Liver (tissue), 8 donors: ENCODE measurements at regions not wholly inside any gene's neighbourhood (a gene's known extent, or its start where the extent isn't known, plus 50 kb on each side); places are given as distances from the start of the nearest gene placed in this dataset.

Experiments used
- DNase-seq: peaks from one replicate; pipeline ENCODE4 v3.0.0-alpha.2; 2017; ENCODE audit warnings: low spot score
- H3K27ac ChIP-seq, 2 donors: one replicate each; pipeline ENCODE4 v1.7.0; 2013; ENCODE audit warnings: inconsistent platforms in 2 of 2, low read length in 2 of 2, control low read depth in 1 of 2, low read depth in 1 of 2, mild to moderate bottlenecking in 1 of 2
- H3K27me3 ChIP-seq, 4 donors: one replicate each; pipeline versions ENCODE4 v1.6.1 to v1.7.0; 2013; ENCODE audit warnings: low read length in 3 of 4, inconsistent platforms in 1 of 4, mild to moderate bottlenecking in 1 of 4, moderate library complexity in 1 of 4; ENCODE audit not compliant: control insufficient read depth in 4 of 4, insufficient read depth in 4 of 4
- H3K36me3 ChIP-seq, 4 donors: one replicate each; pipeline versions ENCODE4 v1.6.1 to v1.7.0; 2013; ENCODE audit warnings: low read length in 3 of 4, mild to moderate bottlenecking in 3 of 4, low read depth in 1 of 4, moderate library complexity in 1 of 4; ENCODE audit not compliant: control insufficient read depth in 4 of 4, insufficient read depth in 3 of 4
- H3K4me1 ChIP-seq, 4 donors: one replicate each; pipeline versions ENCODE4 v1.6.1 to v1.7.0; 2013; ENCODE audit warnings: low read length in 3 of 4, mild to moderate bottlenecking in 3 of 4, moderate library complexity in 1 of 4; ENCODE audit not compliant: control insufficient read depth in 4 of 4, insufficient read depth in 4 of 4
- H3K4me3 ChIP-seq, 3 donors: one replicate each; pipeline versions ENCODE4 v1.6.1 to v1.7.0; 2013; ENCODE audit warnings: low read length in 3 of 3, control low read depth in 1 of 3, low read depth in 1 of 3, mild to moderate bottlenecking in 1 of 3
- H3K9ac ChIP-seq, 2 donors: one replicate each; pipeline ENCODE4 v1.7.0; 2013; ENCODE audit warnings: low read length in 2 of 2, mild to moderate bottlenecking in 2 of 2, moderate library complexity in 2 of 2, control low read depth in 1 of 2, low read depth in 1 of 2
- H3K9me3 ChIP-seq, 4 donors: one replicate each; pipeline versions ENCODE4 v1.6.1 to v1.7.0; 2013; ENCODE audit warnings: low read length in 3 of 4; ENCODE audit not compliant: control insufficient read depth in 4 of 4
- EGR1 ChIP-seq, 2 donors: IDR thresholded peaks; 2 replicates each; pipeline ENCODE4 v1.6.1; 2016 to 2018; ENCODE audit warnings: antibody characterized with exemption in 2 of 2, low read depth in 2 of 2
- FOXA1 ChIP-seq: IDR thresholded peaks from 2 replicates; pipeline ENCODE4 v1.6.1; 2016; ENCODE audit warnings: antibody characterized with exemption
- FOXA2 ChIP-seq: IDR thresholded peaks from 2 replicates; pipeline ENCODE4 v1.6.1; 2016; ENCODE audit warnings: antibody characterized with exemption
- GABPA ChIP-seq, 2 donors: IDR thresholded peaks in 1 of 2; conservative IDR thresholded peaks in 1 of 2; 2 replicates each; pipeline ENCODE4 v1.6.1; 2016; ENCODE audit warnings: antibody characterized with exemption in 2 of 2, mild to moderate bottlenecking in 1 of 2, moderate library complexity in 1 of 2
- HNF4A ChIP-seq, 2 donors: conservative IDR thresholded peaks; 2 replicates each; pipeline ENCODE4 v1.6.1; 2016; ENCODE audit warnings: antibody characterized with exemption in 2 of 2, mild to moderate bottlenecking in 2 of 2
- HNF4G ChIP-seq: IDR thresholded peaks from 2 replicates; pipeline ENCODE4 v1.6.1; 2016; ENCODE audit warnings: antibody characterized with exemption
- JUND ChIP-seq, 2 donors: IDR thresholded peaks; 2 replicates each; pipeline ENCODE4 v1.6.1; 2016; ENCODE audit warnings: antibody characterized with exemption in 2 of 2
- RAD21 ChIP-seq, 2 donors: IDR thresholded peaks; 2 replicates each; pipeline ENCODE4 v1.6.1; 2016; ENCODE audit warnings: antibody characterized with exemption in 2 of 2, mild to moderate bottlenecking in 2 of 2
- RXRA ChIP-seq, 2 donors: IDR thresholded peaks; 2 replicates each; pipeline ENCODE4 v1.6.1; 2017 to 2018; ENCODE audit warnings: antibody characterized with exemption in 2 of 2, mild to moderate bottlenecking in 1 of 2
- SP1 ChIP-seq: IDR thresholded peaks from 2 replicates; pipeline ENCODE4 v1.6.1; 2018; ENCODE audit warnings: antibody characterized with exemption, mild to moderate bottlenecking
- TAF1 ChIP-seq: conservative IDR thresholded peaks from 2 replicates; pipeline ENCODE4 v1.6.1; 2016; ENCODE audit warnings: antibody characterized with exemption, mild to moderate bottlenecking
- YY1 ChIP-seq: IDR thresholded peaks from 2 replicates; pipeline ENCODE4 v1.6.1; 2016; ENCODE audit warnings: antibody characterized with exemption, mild to moderate bottlenecking
- WGBS: extraction: QIAGEN DNeasy Blood & Tissue Kit; methylation state at CpG from one replicate; pipeline ENCODE4 v1.1.7; 2013; 5-methylcytosine and 5-hydroxymethylcytosine counted together
- TF ChIP-seq, protein P1 (sequence below): IDR thresholded peaks from 2 replicates; pipeline ENCODE4 v1.6.1; 2016; ENCODE audit warnings: antibody characterized with exemption
- TF ChIP-seq, protein P2 (sequence below): IDR thresholded peaks from 2 replicates; pipeline ENCODE4 v1.6.1; 2016; ENCODE audit warnings: antibody characterized with exemption
- TF ChIP-seq, protein P3 (sequence below): IDR thresholded peaks from 2 replicates; pipeline ENCODE4 v1.6.1; 2016; ENCODE audit warnings: antibody characterized with exemption, mild to moderate bottlenecking
- TF ChIP-seq, protein P4 (sequence below): fragments of 150-350 bp; IDR thresholded peaks from 2 replicates; pipeline ENCODE4 v1.5.1; 2017; ENCODE audit warnings: improper control_type of control experiment, low read depth, low read length; ENCODE audit not compliant: missing input control
- TF ChIP-seq, protein P5 (sequence below): IDR thresholded peaks from 2 replicates; pipeline ENCODE4 v1.6.1; 2016; ENCODE audit warnings: antibody characterized with exemption
- donor health status: healthy.
- donor health status: healthy.
- donor health status: healthy.
- donor health status: healthy.
- donor health status: healthy.

DNA sequence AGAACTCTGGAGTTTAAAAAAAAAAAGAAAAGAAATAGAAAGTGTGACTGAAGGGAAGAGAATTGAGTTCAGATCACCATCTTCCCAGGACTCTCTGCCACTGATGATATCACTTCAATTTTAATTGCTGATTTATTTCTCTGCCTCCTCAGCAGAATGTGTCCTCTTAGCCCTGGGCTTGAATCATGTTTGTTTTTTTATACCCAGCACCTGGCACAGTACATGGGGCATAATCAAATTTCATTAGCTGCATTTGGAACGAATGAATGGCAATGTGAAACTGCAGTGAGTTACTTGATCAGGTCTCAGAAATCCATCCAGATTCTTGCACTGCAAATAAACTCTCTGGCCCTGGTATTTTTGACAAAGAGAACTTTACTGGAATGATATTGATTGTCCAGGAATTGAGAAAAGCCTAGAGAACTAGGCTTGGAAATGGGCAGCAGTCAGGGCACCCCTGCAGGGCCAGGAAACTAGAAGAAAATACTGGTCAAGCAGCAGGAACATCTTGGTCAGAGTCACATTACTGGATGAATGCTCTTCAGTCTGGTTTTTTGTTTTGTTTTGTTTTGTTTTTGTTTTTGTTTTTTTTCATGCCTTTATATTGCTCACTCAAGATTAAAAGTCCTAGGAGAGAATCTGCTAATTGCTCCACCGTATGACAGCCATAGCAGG is 103.8 kb upstream of the FAM78B start:
- Histone ChIP-seq H3K27me3 (no peaks in the 10 kb centered on the region), H3K4me1 (no peaks in the 10 kb centered on the region), H3K9ac (no peak overlapping the region), H3K36me3 (no peaks in the 10 kb centered on the region), H3K27ac (no peak overlapping the region), H3K4me3 (no peak overlapping the region), H3K9me3 (no peaks in the 10 kb centered on the region)
- WGBS, result 60% methylated on average over 2 of the region's 2 CpGs
- TF ChIP-seq YY1 (no peak), RAD21 (IDR thresholded peaks at IDR 0.05) (no peak), TAF1 (no peak), EGR1 (IDR thresholded peaks at IDR 0.05; ENCODE audit: low read depth in 2 of 2) (no peak), SP1 (no peak), HNF4A (conservative IDR thresholded peaks at IDR 0.05) (no peak), HNF4G (no peak), JUND (IDR thresholded peaks at IDR 0.05) (no peak)
- TF ChIP-seq, protein P1, sequence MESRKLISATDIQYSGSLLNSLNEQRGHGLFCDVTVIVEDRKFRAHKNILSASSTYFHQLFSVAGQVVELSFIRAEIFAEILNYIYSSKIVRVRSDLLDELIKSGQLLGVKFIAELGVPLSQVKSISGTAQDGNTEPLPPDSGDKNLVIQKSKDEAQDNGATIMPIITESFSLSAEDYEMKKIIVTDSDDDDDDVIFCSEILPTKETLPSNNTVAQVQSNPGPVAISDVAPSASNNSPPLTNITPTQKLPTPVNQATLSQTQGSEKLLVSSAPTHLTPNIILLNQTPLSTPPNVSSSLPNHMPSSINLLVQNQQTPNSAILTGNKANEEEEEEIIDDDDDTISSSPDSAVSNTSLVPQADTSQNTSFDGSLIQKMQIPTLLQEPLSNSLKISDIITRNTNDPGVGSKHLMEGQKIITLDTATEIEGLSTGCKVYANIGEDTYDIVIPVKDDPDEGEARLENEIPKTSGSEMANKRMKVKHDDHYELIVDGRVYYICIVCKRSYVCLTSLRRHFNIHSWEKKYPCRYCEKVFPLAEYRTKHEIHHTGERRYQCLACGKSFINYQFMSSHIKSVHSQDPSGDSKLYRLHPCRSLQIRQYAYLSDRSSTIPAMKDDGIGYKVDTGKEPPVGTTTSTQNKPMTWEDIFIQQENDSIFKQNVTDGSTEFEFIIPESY, result no peak
- TF ChIP-seq, protein P2, sequence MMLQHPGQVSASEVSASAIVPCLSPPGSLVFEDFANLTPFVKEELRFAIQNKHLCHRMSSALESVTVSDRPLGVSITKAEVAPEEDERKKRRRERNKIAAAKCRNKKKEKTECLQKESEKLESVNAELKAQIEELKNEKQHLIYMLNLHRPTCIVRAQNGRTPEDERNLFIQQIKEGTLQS, result no peak
- TF ChIP-seq, protein P3, sequence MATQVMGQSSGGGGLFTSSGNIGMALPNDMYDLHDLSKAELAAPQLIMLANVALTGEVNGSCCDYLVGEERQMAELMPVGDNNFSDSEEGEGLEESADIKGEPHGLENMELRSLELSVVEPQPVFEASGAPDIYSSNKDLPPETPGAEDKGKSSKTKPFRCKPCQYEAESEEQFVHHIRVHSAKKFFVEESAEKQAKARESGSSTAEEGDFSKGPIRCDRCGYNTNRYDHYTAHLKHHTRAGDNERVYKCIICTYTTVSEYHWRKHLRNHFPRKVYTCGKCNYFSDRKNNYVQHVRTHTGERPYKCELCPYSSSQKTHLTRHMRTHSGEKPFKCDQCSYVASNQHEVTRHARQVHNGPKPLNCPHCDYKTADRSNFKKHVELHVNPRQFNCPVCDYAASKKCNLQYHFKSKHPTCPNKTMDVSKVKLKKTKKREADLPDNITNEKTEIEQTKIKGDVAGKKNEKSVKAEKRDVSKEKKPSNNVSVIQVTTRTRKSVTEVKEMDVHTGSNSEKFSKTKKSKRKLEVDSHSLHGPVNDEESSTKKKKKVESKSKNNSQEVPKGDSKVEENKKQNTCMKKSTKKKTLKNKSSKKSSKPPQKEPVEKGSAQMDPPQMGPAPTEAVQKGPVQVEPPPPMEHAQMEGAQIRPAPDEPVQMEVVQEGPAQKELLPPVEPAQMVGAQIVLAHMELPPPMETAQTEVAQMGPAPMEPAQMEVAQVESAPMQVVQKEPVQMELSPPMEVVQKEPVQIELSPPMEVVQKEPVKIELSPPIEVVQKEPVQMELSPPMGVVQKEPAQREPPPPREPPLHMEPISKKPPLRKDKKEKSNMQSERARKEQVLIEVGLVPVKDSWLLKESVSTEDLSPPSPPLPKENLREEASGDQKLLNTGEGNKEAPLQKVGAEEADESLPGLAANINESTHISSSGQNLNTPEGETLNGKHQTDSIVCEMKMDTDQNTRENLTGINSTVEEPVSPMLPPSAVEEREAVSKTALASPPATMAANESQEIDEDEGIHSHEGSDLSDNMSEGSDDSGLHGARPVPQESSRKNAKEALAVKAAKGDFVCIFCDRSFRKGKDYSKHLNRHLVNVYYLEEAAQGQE, result no peak
- TF ChIP-seq, protein P4, sequence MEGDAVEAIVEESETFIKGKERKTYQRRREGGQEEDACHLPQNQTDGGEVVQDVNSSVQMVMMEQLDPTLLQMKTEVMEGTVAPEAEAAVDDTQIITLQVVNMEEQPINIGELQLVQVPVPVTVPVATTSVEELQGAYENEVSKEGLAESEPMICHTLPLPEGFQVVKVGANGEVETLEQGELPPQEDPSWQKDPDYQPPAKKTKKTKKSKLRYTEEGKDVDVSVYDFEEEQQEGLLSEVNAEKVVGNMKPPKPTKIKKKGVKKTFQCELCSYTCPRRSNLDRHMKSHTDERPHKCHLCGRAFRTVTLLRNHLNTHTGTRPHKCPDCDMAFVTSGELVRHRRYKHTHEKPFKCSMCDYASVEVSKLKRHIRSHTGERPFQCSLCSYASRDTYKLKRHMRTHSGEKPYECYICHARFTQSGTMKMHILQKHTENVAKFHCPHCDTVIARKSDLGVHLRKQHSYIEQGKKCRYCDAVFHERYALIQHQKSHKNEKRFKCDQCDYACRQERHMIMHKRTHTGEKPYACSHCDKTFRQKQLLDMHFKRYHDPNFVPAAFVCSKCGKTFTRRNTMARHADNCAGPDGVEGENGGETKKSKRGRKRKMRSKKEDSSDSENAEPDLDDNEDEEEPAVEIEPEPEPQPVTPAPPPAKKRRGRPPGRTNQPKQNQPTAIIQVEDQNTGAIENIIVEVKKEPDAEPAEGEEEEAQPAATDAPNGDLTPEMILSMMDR, result no peak
- TF ChIP-seq, protein P5, sequence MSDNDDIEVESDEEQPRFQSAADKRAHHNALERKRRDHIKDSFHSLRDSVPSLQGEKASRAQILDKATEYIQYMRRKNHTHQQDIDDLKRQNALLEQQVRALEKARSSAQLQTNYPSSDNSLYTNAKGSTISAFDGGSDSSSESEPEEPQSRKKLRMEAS, result no peak
- no peak for DNase-seq

DNA sequence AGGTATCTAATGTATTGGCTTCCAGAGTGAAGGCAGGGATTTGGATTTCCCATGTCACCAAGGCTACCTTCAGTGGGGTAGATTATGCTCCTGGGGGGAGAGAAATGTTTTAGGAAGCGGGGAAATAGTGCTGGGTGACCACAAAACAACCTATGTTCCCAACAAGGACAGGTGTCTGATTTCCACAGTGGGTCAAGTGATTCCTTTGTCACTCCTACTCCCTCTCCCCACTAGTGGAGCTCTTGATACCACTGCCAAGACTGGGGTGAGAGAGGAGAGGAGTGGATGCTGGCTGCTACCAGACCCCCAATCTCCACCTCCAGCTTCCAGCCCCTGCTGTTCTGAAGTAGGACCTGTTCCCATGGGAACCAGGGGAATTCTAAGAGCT is 104.3 kb upstream of the FAM78B start:
- Histone ChIP-seq H3K27ac (no peak overlapping the region), H3K27me3 (no peaks in the 10 kb centered on the region), H3K36me3 (no peaks in the 10 kb centered on the region), H3K9ac (no peak overlapping the region), H3K9me3 (peaks cover 0 to 2% (median 0%) of the 10 kb centered on the region in 4 donors), H3K4me1 (no peaks in the 10 kb centered on the region), H3K4me3 (no peak overlapping the region)
- DNase-seq, result no peak
- WGBS, result 45% methylated on average over 1 of the region's 1 CpG
- TF ChIP-seq YY1, result no peak
- no peak for TF ChIP-seq EGR1 (IDR thresholded peaks at IDR 0.05; ENCODE audit: low read depth in 2 of 2)
- no peak for TF ChIP-seq SP1
- TF ChIP-seq, protein P1, result no peak
- no peak for TF ChIP-seq TAF1
- TF ChIP-seq GABPA (IDR thresholded peaks at IDR 0.05 in 1 of 2, conservative IDR thresholded peaks at IDR 0.05 in 1 of 2), result no peak
- no peak for TF ChIP-seq JUND (IDR thresholded peaks at IDR 0.05)
- TF ChIP-seq, protein P2, result no peak
- TF ChIP-seq FOXA1, result no peak
- no peak for TF ChIP-seq RXRA (IDR thresholded peaks at IDR 0.05)
- TF ChIP-seq HNF4A (conservative IDR thresholded peaks at IDR 0.05), result no peak
- no peak for TF ChIP-seq FOXA2
- TF ChIP-seq, protein P3, result no peak
